OCI-LY7 (cell line): ENCODE measurements at regions not wholly inside any gene's neighbourhood (a gene's known extent, or its start where the extent isn't known, plus 50 kb on each side); places are given as distances from the start of the nearest gene placed in this dataset.
A peak's percentile ranks its signal among the peaks of the same experiment; 100 is the strongest.

ENCODE experiments used
- BruUV-seq: library from RNA; stranded (reverse); fragments of 400-500 nt; replicated peaks from 2 replicates; lab custom pipeline; 2021; lab: Mats Ljungman, UMichigan
- CTCF ChIA-PET: fragments of 300-600 bp; sonication (Branson Sonifier 250); formaldehyde crosslinking; loops from one replicate; lab custom pipeline; 2022; ENCODE audit warnings: antibody characterized with exemption; ENCODE audit not compliant: unreplicated experiment; lab: Charles Lee
- POLR2A ChIA-PET: fragments of 300-600 bp; sonication (Branson Sonifier 250); formaldehyde crosslinking; loops from one replicate; lab custom pipeline; 2022; ENCODE audit warnings: antibody characterized with exemption; lab: Charles Lee
- DNase-seq: peaks from one replicate; pipeline ENCODE4 v3.0.0-alpha.2; 2015; ENCODE audit warnings: low spot score
- H2AFZ ChIP-seq: fragments of 200-600 bp; sonication (generic), shearing (Covaris generic); 2 replicates; pipeline ENCODE4 v1.6.1; 2014; ENCODE audit warnings: mild to moderate bottlenecking, antibody characterized with exemption, low read length, moderate library complexity
- H3K27ac ChIP-seq: fragments of 200-600 bp; sonication (generic); 2 replicates; pipeline ENCODE4 v1.5.1; 2014; ENCODE audit warnings: mixed run types, low read depth, mild to moderate bottlenecking, moderate library complexity, low read length, inconsistent platforms; ENCODE audit not compliant: poor library complexity, severe bottlenecking
- H3K36me3 ChIP-seq: fragments of 200-600 bp; sonication (generic); 2 replicates; pipeline ENCODE4 v1.6.1; 2014; ENCODE audit warnings: mild to moderate bottlenecking, antibody characterized with exemption, low read length, moderate library complexity, mixed read lengths; ENCODE audit not compliant: insufficient read depth
- H3K4me1 ChIP-seq: fragments of 200-600 bp; sonication (generic); 2 replicates; pipeline ENCODE4 v1.5.1; 2014; ENCODE audit warnings: mild to moderate bottlenecking, low read length; ENCODE audit not compliant: insufficient read depth, poor library complexity, severe bottlenecking
- H3K4me2 ChIP-seq: fragments of 200-600 bp; sonication (generic); 2 replicates; pipeline ENCODE4 v1.6.1; 2014; ENCODE audit warnings: mild to moderate bottlenecking, low read length
- H3K4me3 ChIP-seq: fragments of 200-600 bp; sonication (generic); 2 replicates; pipeline ENCODE4 v1.5.1; 2014; ENCODE audit warnings: mild to moderate bottlenecking, low read depth, low read length; ENCODE audit not compliant: poor library complexity, severe bottlenecking
- H3K79me2 ChIP-seq: fragments of 200-600 bp; sonication (generic); 2 replicates; pipeline ENCODE4 v1.6.1; 2016; ENCODE audit warnings: low read depth, mild to moderate bottlenecking, low read length, moderate library complexity, mixed read lengths; ENCODE audit not compliant: insufficient read depth
- H3K9me2 ChIP-seq: fragments of 200-600 bp; sonication (generic); 2 replicates; pipeline ENCODE4 v1.6.1; 2016; ENCODE audit warnings: mild to moderate bottlenecking, low read length, mixed read lengths; ENCODE audit not compliant: insufficient read depth
- H3K9me3 ChIP-seq: fragments of 200-600 bp; sonication (generic); 2 replicates; pipeline ENCODE4 v1.6.1; 2014; ENCODE audit warnings: mild to moderate bottlenecking, mixed run types, low read length, mixed read lengths
- H4K20me1 ChIP-seq: fragments of 200-600 bp; sonication (generic); 2 replicates; pipeline ENCODE4 v1.6.1; 2014; ENCODE audit warnings: mild to moderate bottlenecking, antibody characterized with exemption, low read length, moderate library complexity, mixed read lengths; ENCODE audit not compliant: insufficient read depth
- CTCF ChIP-seq: fragments of 200-600 bp; sonication (generic); conservative IDR thresholded peaks from 2 replicates; pipeline ENCODE4 v1.5.1; 2014; ENCODE audit warnings: mild to moderate bottlenecking, antibody characterized with exemption, low read length, moderate library complexity, mixed read lengths
- EZH2phosphoT487 ChIP-seq: fragments of 200-600 bp; sonication (generic); IDR thresholded peaks from 2 replicates; pipeline ENCODE4 v1.6.1; 2018; ENCODE audit warnings: low read depth, borderline replicate concordance, mild to moderate bottlenecking, mixed run types, antibody characterized with exemption, low read length, moderate library complexity, mixed read lengths
- intact Hi-C: fragments of 100-400 bp; cut with micrococcal nuclease; formaldehyde crosslinking; loops from one replicate; pipeline ENCODE4 v1.10.0; 2022; ENCODE audit not compliant: unreplicated experiment

GRCh38 chr22:27507935-27508526, 293.5 kb downstream of the MN1 start:
- Histone ChIP-seq H4K20me1 (no peaks in the 10 kb centered on the region), H3K4me1 (peaks cover 16% of the 10 kb centered on the region), H3K9me3 (peaks cover 8% of the 10 kb centered on the region; the same call in 1 of the 2 replicates), H2AFZ (no peak overlapping the region), H3K27ac (no peak overlapping the region), H3K9me2 (no peaks in the 10 kb centered on the region), H3K4me3 (no peak overlapping the region), H3K79me2 (no peaks in the 10 kb centered on the region), H3K36me3 (no peaks in the 10 kb centered on the region), H3K4me2 (no peak overlapping the region)
- TF ChIP-seq EZH2phosphoT487 = no peak
- TF ChIP-seq CTCF = no peak
- ChIA-PET POLR2A (interaction anchor here (0.6 kb wide), 1 partner anchor 85 kb away, joined by 3 read pairs; no protein-coding TSS in a partner anchor), CTCF (no interaction called here)
- no TSS peak for BruUV-seq
- intact Hi-C loops = no loop called here
- peak; percentile 3 for DNase-seq

- no peak overlapping the region for H3K4me3 ChIP-seq
- no peaks in the 10 kb centered on the region for H3K36me3 ChIP-seq
- H3K4me2 ChIP-seq = peak overlapping the region; percentile 40
- intact Hi-C loops = no loop called here
- no TSS peak for BruUV-seq
- H3K79me2 ChIP-seq = no peaks in the 10 kb centered on the region
- H3K4me1 ChIP-seq = peaks cover 16% of the 10 kb centered on the region
- TF ChIP-seq EZH2phosphoT487 (no peak), CTCF (no peak)
- H3K9me3 ChIP-seq = peaks cover 8% of the 10 kb centered on the region; the same call in 1 of the 2 replicates
- no peaks in the 10 kb centered on the region for H4K20me1 ChIP-seq
- H3K9me2 ChIP-seq = no peaks in the 10 kb centered on the region
- DNase-seq = no peak
- CTCF ChIA-PET = no interaction called here
- no peak overlapping the region for H3K27ac ChIP-seq
- POLR2A ChIA-PET = interaction anchor here (0.7 kb wide), 1 partner anchor 99 kb away, joined by 3 read pairs; no protein-coding TSS in a partner anchor
- no peak overlapping the region for H2AFZ ChIP-seq
Observed at GRCh38 chr22:27509132-27509920, 292.2 kb downstream of the MN1 start.

GRCh38 chr22:27510024-27510423, 291.5 kb downstream of the MN1 start:
- Histone ChIP-seq H3K9me2 (no peaks in the 10 kb centered on the region), H3K4me3 (no peak overlapping the region), H3K79me2 (no peaks in the 10 kb centered on the region), H3K27ac (no peak overlapping the region), H3K36me3 (no peaks in the 10 kb centered on the region), H3K4me2 (peak overlapping the region; percentile 40), H4K20me1 (no peaks in the 10 kb centered on the region), H3K9me3 (peaks cover 8% of the 10 kb centered on the region; the same call in 1 of the 2 replicates), H3K4me1 (peaks cover 16% of the 10 kb centered on the region), H2AFZ (no peak overlapping the region)
- DNase-seq = peak; percentile 37
- no peak for TF ChIP-seq CTCF
- no peak for TF ChIP-seq EZH2phosphoT487
- ChIA-PET POLR2A (no interaction called here), CTCF (no interaction called here)
- intact Hi-C loops = no loop called here
- no TSS peak for BruUV-seq
